GM20431 (cell line): ENCODE measurements at regions not wholly inside any gene's neighbourhood (a gene's known extent, or its start where the extent isn't known, plus 50 kb on each side); places are given as distances from the start of the nearest gene placed in this dataset.

Experiments used
- in situ Hi-C: fragments of 300-500 bp; cut with MseI, MboI; formaldehyde crosslinking; loops from one replicate; pipeline ENCODE4 v1.15.0; 2020; ENCODE audit warnings: low sequenced_read_pairs; ENCODE audit not compliant: unreplicated experiment

GRCh38 chr2:168365094-168365621 lies 90.9 kb upstream of the CERS6 start:
- in situ Hi-C loops = no loop called here

GRCh38 chr2:168369031-168369430 lies 87.0 kb upstream of the CERS6 start:
- in situ Hi-C loops = no loop called here

- in situ Hi-C loops = no loop called here
These were observed 84.6 kb upstream of the CERS6 start for GRCh38 chr2:168371273-168372019.

GRCh38 chr2:168373468-168373867 lies 82.6 kb upstream of the CERS6 start:
- in situ Hi-C loops = no loop called here

- in situ Hi-C loops = no loop called here
These were observed 80.8 kb upstream of the CERS6 start for GRCh38 chr2:168375195-168375798.

- in situ Hi-C loops = no loop called here
These were observed 77.0 kb upstream of the CERS6 start for GRCh38 chr2:168378960-168379669.

GRCh38 chr2:168380500-168380899 lies 75.6 kb upstream of the CERS6 start:
- in situ Hi-C loops = no loop called here

- in situ Hi-C loops = no loop called here
These were observed 64.0 kb upstream of the CERS6 start for GRCh38 chr2:168392024-168392423.

GRCh38 chr2:168392797-168393196 lies 63.3 kb upstream of the CERS6 start:
- in situ Hi-C loops = no loop called here

GRCh38 chr2:168394262-168394661 lies 61.8 kb upstream of the CERS6 start:
- in situ Hi-C loops = no loop called here

- in situ Hi-C loops = no loop called here
These were observed 59.9 kb upstream of the CERS6 start for GRCh38 chr2:168396131-168396530.

GRCh38 chr2:168397629-168398028 lies 58.4 kb upstream of the CERS6 start:
- in situ Hi-C loops = no loop called here

- in situ Hi-C loops = no loop called here
These were observed 55.0 kb upstream of the CERS6 start for GRCh38 chr2:168401048-168401556.

- in situ Hi-C loops = no loop called here
These were observed 54.3 kb upstream of the CERS6 start for GRCh38 chr2:168401771-168402170.

GRCh38 chr2:168402531-168402930 lies 53.5 kb upstream of the CERS6 start:
- in situ Hi-C loops = no loop called here

- in situ Hi-C loops = no loop called here
These were observed 52.3 kb upstream of the CERS6 start for GRCh38 chr2:168403736-168404135.

- in situ Hi-C loops = no loop called here
These were observed 51.3 kb upstream of the CERS6 start for GRCh38 chr2:168404764-168405163.
